Liver (tissue), 8 donors: ENCODE measurements at regions not wholly inside any gene's neighbourhood (a gene's known extent, or its start where the extent isn't known, plus 50 kb on each side); places are given as distances from the start of the nearest gene placed in this dataset.

Source experiments
- DNase-seq: peaks from one replicate; pipeline ENCODE4 v3.0.0-alpha.2; 2017; ENCODE audit warnings: low spot score
- H3K27ac ChIP-seq, 2 donors: one replicate each; pipeline ENCODE4 v1.7.0; 2013; ENCODE audit warnings: inconsistent platforms in 2 of 2, low read length in 2 of 2, control low read depth in 1 of 2, low read depth in 1 of 2, mild to moderate bottlenecking in 1 of 2
- H3K27me3 ChIP-seq, 4 donors: one replicate each; pipeline versions ENCODE4 v1.6.1 to v1.7.0; 2013; ENCODE audit warnings: low read length in 3 of 4, inconsistent platforms in 1 of 4, mild to moderate bottlenecking in 1 of 4, moderate library complexity in 1 of 4; ENCODE audit not compliant: control insufficient read depth in 4 of 4, insufficient read depth in 4 of 4
- H3K36me3 ChIP-seq, 4 donors: one replicate each; pipeline versions ENCODE4 v1.6.1 to v1.7.0; 2013; ENCODE audit warnings: low read length in 3 of 4, mild to moderate bottlenecking in 3 of 4, low read depth in 1 of 4, moderate library complexity in 1 of 4; ENCODE audit not compliant: control insufficient read depth in 4 of 4, insufficient read depth in 3 of 4
- H3K4me1 ChIP-seq, 4 donors: one replicate each; pipeline versions ENCODE4 v1.6.1 to v1.7.0; 2013; ENCODE audit warnings: low read length in 3 of 4, mild to moderate bottlenecking in 3 of 4, moderate library complexity in 1 of 4; ENCODE audit not compliant: control insufficient read depth in 4 of 4, insufficient read depth in 4 of 4
- H3K4me3 ChIP-seq, 3 donors: one replicate each; pipeline versions ENCODE4 v1.6.1 to v1.7.0; 2013; ENCODE audit warnings: low read length in 3 of 3, control low read depth in 1 of 3, low read depth in 1 of 3, mild to moderate bottlenecking in 1 of 3
- H3K9ac ChIP-seq, 2 donors: one replicate each; pipeline ENCODE4 v1.7.0; 2013; ENCODE audit warnings: low read length in 2 of 2, mild to moderate bottlenecking in 2 of 2, moderate library complexity in 2 of 2, control low read depth in 1 of 2, low read depth in 1 of 2
- H3K9me3 ChIP-seq, 4 donors: one replicate each; pipeline versions ENCODE4 v1.6.1 to v1.7.0; 2013; ENCODE audit warnings: low read length in 3 of 4; ENCODE audit not compliant: control insufficient read depth in 4 of 4
- ATF3 ChIP-seq: IDR thresholded peaks from 2 replicates; pipeline ENCODE4 v1.6.1; 2016; ENCODE audit warnings: antibody characterized with exemption
- CTCF ChIP-seq: fragments of 150-350 bp; IDR thresholded peaks from 2 replicates; pipeline ENCODE4 v1.5.1; 2017; ENCODE audit warnings: improper control_type of control experiment, low read depth, low read length; ENCODE audit not compliant: missing input control
- EGR1 ChIP-seq, 2 donors: IDR thresholded peaks; 2 replicates each; pipeline ENCODE4 v1.6.1; 2016 to 2018; ENCODE audit warnings: antibody characterized with exemption in 2 of 2, low read depth in 2 of 2
- FOXA1 ChIP-seq: IDR thresholded peaks from 2 replicates; pipeline ENCODE4 v1.6.1; 2016; ENCODE audit warnings: antibody characterized with exemption
- FOXA2 ChIP-seq: IDR thresholded peaks from 2 replicates; pipeline ENCODE4 v1.6.1; 2016; ENCODE audit warnings: antibody characterized with exemption
- GABPA ChIP-seq, 2 donors: IDR thresholded peaks in 1 of 2; conservative IDR thresholded peaks in 1 of 2; 2 replicates each; pipeline ENCODE4 v1.6.1; 2016; ENCODE audit warnings: antibody characterized with exemption in 2 of 2, mild to moderate bottlenecking in 1 of 2, moderate library complexity in 1 of 2
- HNF4G ChIP-seq: IDR thresholded peaks from 2 replicates; pipeline ENCODE4 v1.6.1; 2016; ENCODE audit warnings: antibody characterized with exemption
- JUND ChIP-seq, 2 donors: IDR thresholded peaks; 2 replicates each; pipeline ENCODE4 v1.6.1; 2016; ENCODE audit warnings: antibody characterized with exemption in 2 of 2
- MAX ChIP-seq: IDR thresholded peaks from 2 replicates; pipeline ENCODE4 v1.6.1; 2016; ENCODE audit warnings: antibody characterized with exemption
- NR2F2 ChIP-seq: IDR thresholded peaks from 2 replicates; pipeline ENCODE4 v1.6.1; 2016; ENCODE audit warnings: antibody characterized with exemption
- RAD21 ChIP-seq, 2 donors: IDR thresholded peaks; 2 replicates each; pipeline ENCODE4 v1.6.1; 2016; ENCODE audit warnings: antibody characterized with exemption in 2 of 2, mild to moderate bottlenecking in 2 of 2
- SP1 ChIP-seq: IDR thresholded peaks from 2 replicates; pipeline ENCODE4 v1.6.1; 2018; ENCODE audit warnings: antibody characterized with exemption, mild to moderate bottlenecking
- TAF1 ChIP-seq: conservative IDR thresholded peaks from 2 replicates; pipeline ENCODE4 v1.6.1; 2016; ENCODE audit warnings: antibody characterized with exemption, mild to moderate bottlenecking
- YY1 ChIP-seq: IDR thresholded peaks from 2 replicates; pipeline ENCODE4 v1.6.1; 2016; ENCODE audit warnings: antibody characterized with exemption, mild to moderate bottlenecking
- ZBTB33 ChIP-seq: IDR thresholded peaks from 2 replicates; pipeline ENCODE4 v1.6.1; 2016; ENCODE audit warnings: antibody characterized with exemption
- WGBS: extraction: QIAGEN DNeasy Blood & Tissue Kit; methylation state at CpG from one replicate; pipeline ENCODE4 v1.1.7; 2013; 5-methylcytosine and 5-hydroxymethylcytosine counted together
- TF ChIP-seq, protein P1 (sequence below): IDR thresholded peaks from 2 replicates; pipeline ENCODE4 v1.6.1; 2016; ENCODE audit warnings: antibody characterized with exemption, mild to moderate bottlenecking
- donor health status: healthy.
- donor health status: healthy.
- donor health status: healthy.
- donor health status: healthy.
- donor health status: healthy.

DNA sequence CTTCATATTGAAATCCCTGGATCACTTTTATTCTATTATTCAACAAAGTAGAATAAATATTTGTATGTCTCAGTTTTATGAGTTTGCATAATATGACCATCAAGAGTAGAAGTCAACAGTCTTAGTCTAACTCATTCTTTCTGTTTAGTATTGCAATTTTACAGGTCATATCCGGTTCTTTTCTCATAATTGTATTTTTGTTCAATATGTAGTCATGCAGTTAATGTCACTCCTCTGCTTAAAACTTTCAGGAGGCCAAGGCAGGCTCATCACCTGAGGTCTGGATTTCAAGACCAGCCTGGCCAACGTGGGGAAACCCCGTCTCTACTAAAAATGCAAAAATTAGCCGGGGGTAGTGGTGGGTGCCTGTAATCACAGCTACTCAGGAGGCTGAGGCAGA lies 148.4 kb upstream of the TRPM3 start:
- Histone ChIP-seq H3K4me3 (no peak overlapping the region), H3K9ac (no peak overlapping the region), H3K36me3 (no peaks in the 10 kb centered on the region), H3K27me3 (no peaks in the 10 kb centered on the region), H3K27ac (no peak overlapping the region), H3K4me1 (peaks cover 0 to 2% (median 0%) of the 10 kb centered on the region in 4 donors), H3K9me3 (no peaks in the 10 kb centered on the region)
- 91% methylated on average over 4 of the region's 4 CpGs for WGBS
- no peak for TF ChIP-seq ATF3
- no peak for TF ChIP-seq GABPA (IDR thresholded peaks at IDR 0.05 in 1 of 2, conservative IDR thresholded peaks at IDR 0.05 in 1 of 2)
- no peak for TF ChIP-seq JUND (IDR thresholded peaks at IDR 0.05)
- no peak for TF ChIP-seq YY1
- no peak for TF ChIP-seq ZBTB33
- TF ChIP-seq EGR1 (IDR thresholded peaks at IDR 0.05; ENCODE audit: low read depth in 2 of 2), result no peak
- TF ChIP-seq SP1, result no peak
- TF ChIP-seq TAF1, result no peak
- no peak for TF ChIP-seq FOXA2
- TF ChIP-seq MAX, result no peak
- DNase-seq, result no peak

- TF ChIP-seq RAD21 (IDR thresholded peaks at IDR 0.05), result no peak
- TF ChIP-seq CTCF, result no peak
- TF ChIP-seq NR2F2, result no peak
- TF ChIP-seq ATF3, result no peak
- TF ChIP-seq TAF1, result no peak
- no peak for DNase-seq
Measured at GRCh38 chr9:71268871-71269635, 147.6 kb upstream of the TRPM3 start.

DNA sequence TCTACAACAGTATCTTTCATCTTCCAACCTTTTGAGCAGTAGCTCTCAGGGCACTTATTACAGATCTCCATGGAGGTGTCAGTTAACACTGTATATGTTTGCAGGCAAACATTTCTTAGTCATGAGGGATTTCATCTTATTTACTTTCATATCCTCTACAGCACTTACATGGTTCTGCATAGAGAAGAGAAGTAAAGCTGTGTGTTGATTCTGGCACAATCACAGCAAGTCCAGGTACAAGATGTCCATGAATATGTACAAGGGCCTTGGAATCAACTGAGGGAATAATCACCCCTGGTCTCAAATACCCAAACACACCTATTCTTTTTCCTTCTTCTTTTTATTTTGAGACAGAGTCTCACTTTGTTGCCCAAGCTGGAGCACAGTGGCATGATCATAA lies 142.0 kb upstream of the TRPM3 start:
- H3K4me3 ChIP-seq, result no peak overlapping the region
- H3K36me3 ChIP-seq, result no peaks in the 10 kb centered on the region
- no peak overlapping the region for H3K27ac ChIP-seq
- H3K9me3 ChIP-seq, result no peaks in the 10 kb centered on the region
- H3K9ac ChIP-seq, result no peak overlapping the region
- H3K4me1 ChIP-seq, result no peaks in the 10 kb centered on the region
- no peak for DNase-seq
- no peaks in the 10 kb centered on the region for H3K27me3 ChIP-seq
- TF ChIP-seq ATF3 (no peak), GABPA (IDR thresholded peaks at IDR 0.05 in 1 of 2, conservative IDR thresholded peaks at IDR 0.05 in 1 of 2) (no peak), NR2F2 (no peak), FOXA1 (no peak), YY1 (no peak), EGR1 (IDR thresholded peaks at IDR 0.05; ENCODE audit: low read depth in 2 of 2) (no peak), HNF4G (no peak)
- TF ChIP-seq, protein P1, sequence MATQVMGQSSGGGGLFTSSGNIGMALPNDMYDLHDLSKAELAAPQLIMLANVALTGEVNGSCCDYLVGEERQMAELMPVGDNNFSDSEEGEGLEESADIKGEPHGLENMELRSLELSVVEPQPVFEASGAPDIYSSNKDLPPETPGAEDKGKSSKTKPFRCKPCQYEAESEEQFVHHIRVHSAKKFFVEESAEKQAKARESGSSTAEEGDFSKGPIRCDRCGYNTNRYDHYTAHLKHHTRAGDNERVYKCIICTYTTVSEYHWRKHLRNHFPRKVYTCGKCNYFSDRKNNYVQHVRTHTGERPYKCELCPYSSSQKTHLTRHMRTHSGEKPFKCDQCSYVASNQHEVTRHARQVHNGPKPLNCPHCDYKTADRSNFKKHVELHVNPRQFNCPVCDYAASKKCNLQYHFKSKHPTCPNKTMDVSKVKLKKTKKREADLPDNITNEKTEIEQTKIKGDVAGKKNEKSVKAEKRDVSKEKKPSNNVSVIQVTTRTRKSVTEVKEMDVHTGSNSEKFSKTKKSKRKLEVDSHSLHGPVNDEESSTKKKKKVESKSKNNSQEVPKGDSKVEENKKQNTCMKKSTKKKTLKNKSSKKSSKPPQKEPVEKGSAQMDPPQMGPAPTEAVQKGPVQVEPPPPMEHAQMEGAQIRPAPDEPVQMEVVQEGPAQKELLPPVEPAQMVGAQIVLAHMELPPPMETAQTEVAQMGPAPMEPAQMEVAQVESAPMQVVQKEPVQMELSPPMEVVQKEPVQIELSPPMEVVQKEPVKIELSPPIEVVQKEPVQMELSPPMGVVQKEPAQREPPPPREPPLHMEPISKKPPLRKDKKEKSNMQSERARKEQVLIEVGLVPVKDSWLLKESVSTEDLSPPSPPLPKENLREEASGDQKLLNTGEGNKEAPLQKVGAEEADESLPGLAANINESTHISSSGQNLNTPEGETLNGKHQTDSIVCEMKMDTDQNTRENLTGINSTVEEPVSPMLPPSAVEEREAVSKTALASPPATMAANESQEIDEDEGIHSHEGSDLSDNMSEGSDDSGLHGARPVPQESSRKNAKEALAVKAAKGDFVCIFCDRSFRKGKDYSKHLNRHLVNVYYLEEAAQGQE, result no peak

More at GRCh38 chr9:71268871-71269635, 147.6 kb upstream of the TRPM3 start:
- 85% methylated on average over 5 of the region's 5 CpGs for WGBS
- Histone ChIP-seq H3K36me3 (no peaks in the 10 kb centered on the region), H3K9me3 (no peaks in the 10 kb centered on the region), H3K27me3 (no peaks in the 10 kb centered on the region), H3K9ac (no peak overlapping the region), H3K4me3 (no peak overlapping the region), H3K4me1 (peaks cover 0 to 2% (median 0%) of the 10 kb centered on the region in 4 donors), H3K27ac (no peak overlapping the region)
